Hepatocyte (in vitro differentiated cells): ENCODE measurements at regions not wholly inside any gene's neighbourhood (a gene's known extent, or its start where the extent isn't known, plus 50 kb on each side); places are given as distances from the start of the nearest gene placed in this dataset.

Experiments
- DNase-seq: peaks from one replicate; pipeline ENCODE4 v3.0.0-alpha.2; 2016; ENCODE audit warnings: low spot score
- H2AFZ ChIP-seq: fragments of 200-600 bp; sonication (generic); 2 replicates; pipeline ENCODE4 v1.6.0; 2016; ENCODE audit warnings: antibody characterized with exemption, mild to moderate bottlenecking
- H3K27ac ChIP-seq: fragments of 200-600 bp; sonication (generic); 2 replicates; pipeline ENCODE4 v1.5.1; 2016; ENCODE audit warnings: mild to moderate bottlenecking
- H3K27me3 ChIP-seq: fragments of 200-600 bp; sonication (generic); 2 replicates; pipeline ENCODE4 v1.6.1; 2016
- H3K36me3 ChIP-seq: fragments of 200-600 bp; sonication (generic); replicated peaks from 2 replicates; pipeline ENCODE4 v1.5.1; 2016; ENCODE audit warnings: low read depth; ENCODE audit not compliant: insufficient read depth
- H3K4me1 ChIP-seq: fragments of 200-600 bp; sonication (generic); 2 replicates; pipeline ENCODE4 v1.5.1; 2016; ENCODE audit warnings: mild to moderate bottlenecking, moderate library complexity; ENCODE audit not compliant: insufficient read depth
- H3K4me2 ChIP-seq: fragments of 200-600 bp; sonication (generic); 2 replicates; pipeline ENCODE4 v1.6.0; 2016
- H3K4me3 ChIP-seq: fragments of 200-600 bp; sonication (generic); 2 replicates; pipeline ENCODE4 v1.5.1; 2016; ENCODE audit warnings: mild to moderate bottlenecking
- H3K79me2 ChIP-seq: fragments of 200-600 bp; sonication (generic); 2 replicates; pipeline ENCODE4 v1.6.0; 2017; ENCODE audit warnings: mild to moderate bottlenecking
- H3K9me2 ChIP-seq: fragments of 200-600 bp; sonication (generic); replicated peaks from 2 replicates; pipeline ENCODE4 v1.6.0; 2017; ENCODE audit warnings: mild to moderate bottlenecking; ENCODE audit not compliant: insufficient read depth
- H3K9me3 ChIP-seq: fragments of 200-600 bp; sonication (generic); 2 replicates; pipeline ENCODE4 v1.5.1; 2016; ENCODE audit warnings: low read depth, mild to moderate bottlenecking
- H4K20me1 ChIP-seq: fragments of 200-600 bp; sonication (generic); 2 replicates; pipeline ENCODE4 v1.6.0; 2016; ENCODE audit warnings: mild to moderate bottlenecking; ENCODE audit not compliant: insufficient read depth, poor library complexity, severe bottlenecking
- CTCF ChIP-seq: fragments of 200-600 bp; sonication (generic); IDR thresholded peaks from 2 replicates; pipeline ENCODE4 v1.5.1; 2016; ENCODE audit warnings: antibody characterized with exemption, mild to moderate bottlenecking; ENCODE audit not compliant: poor library complexity
- EZH2 ChIP-seq: fragments of 200-600 bp; sonication (generic); IDR thresholded peaks from 2 replicates; pipeline ENCODE4 v1.6.1; 2016; ENCODE audit warnings: antibody characterized with exemption, mild to moderate bottlenecking, borderline replicate concordance
- EZH2phosphoT487 ChIP-seq: fragments of 200-600 bp; sonication (generic); IDR thresholded peaks from one replicate; pipeline ENCODE4 v1.6.1; 2018; ENCODE audit warnings: antibody characterized with exemption, mild to moderate bottlenecking, low read depth, moderate library complexity; ENCODE audit not compliant: unreplicated experiment, severe bottlenecking
- WGBS: methylation state at CpG from one replicate; pipeline ENCODE4 v1.1.6; 2016; ENCODE audit warnings: low lambda C conversion rate; ENCODE audit errors: missing lambda C conversion rate; 5-methylcytosine and 5-hydroxymethylcytosine counted together

GRCh38 chr18:75926811-75927210 is 499.3 kb upstream of the SMIM21 start:
- Histone ChIP-seq H3K9me3 (no peaks in the 10 kb centered on the region), H4K20me1 (no peaks in the 10 kb centered on the region), H3K27me3 (no peaks in the 10 kb centered on the region), H2AFZ (no peak overlapping the region), H3K27ac (no peak overlapping the region), H3K4me2 (no peak overlapping the region), H3K4me3 (no peak overlapping the region), H3K4me1 (no peaks in the 10 kb centered on the region), H3K79me2 (no peaks in the 10 kb centered on the region), H3K36me3 (no peaks in the 10 kb centered on the region), H3K9me2 (no peaks in the 10 kb centered on the region)
- TF ChIP-seq EZH2phosphoT487 (no peak), CTCF (no peak), EZH2 (no peak)
- WGBS = 85% methylated on average over 6 of the region's 6 CpGs
- no peak for DNase-seq

DNA sequence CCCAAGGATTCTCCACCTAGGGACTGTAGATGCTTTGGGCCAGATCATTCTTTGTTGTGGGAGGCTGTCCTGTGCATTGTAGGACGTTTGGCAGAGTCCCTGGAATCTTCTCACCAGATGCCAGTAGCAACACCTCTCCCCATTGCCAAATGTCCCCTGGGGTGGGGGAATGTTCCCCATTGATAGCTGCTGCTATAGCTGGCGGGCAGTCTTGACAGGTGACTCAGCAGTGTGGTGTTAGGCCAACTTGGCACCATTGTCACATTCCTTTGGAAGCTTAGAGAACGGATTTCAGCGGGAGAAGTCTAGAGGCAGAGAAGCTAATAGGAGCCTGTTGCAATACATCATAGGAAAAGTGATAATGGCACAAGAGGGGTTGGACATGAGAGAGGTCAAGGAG is 495.7 kb upstream of the SMIM21 start:
- no peak overlapping the region for H3K27ac ChIP-seq
- H3K4me2 ChIP-seq = no peak overlapping the region
- TF ChIP-seq EZH2 (no peak), EZH2phosphoT487 (no peak), CTCF (no peak)
- H3K4me3 ChIP-seq = no peak overlapping the region
- H3K79me2 ChIP-seq = no peaks in the 10 kb centered on the region
- no peaks in the 10 kb centered on the region for H3K9me2 ChIP-seq
- H3K36me3 ChIP-seq = no peaks in the 10 kb centered on the region
- H2AFZ ChIP-seq = no peak overlapping the region
- H3K9me3 ChIP-seq = no peaks in the 10 kb centered on the region
- H3K27me3 ChIP-seq = no peaks in the 10 kb centered on the region
- WGBS = 65% methylated on average over 4 of the region's 4 CpGs
- H4K20me1 ChIP-seq = no peaks in the 10 kb centered on the region
- DNase-seq = peak; percentile 17
- no peaks in the 10 kb centered on the region for H3K4me1 ChIP-seq

GRCh38 chr18:75916624-75916982 is 489.1 kb upstream of the SMIM21 start:
- Histone ChIP-seq H3K27me3 (peaks cover 19% of the 10 kb centered on the region), H2AFZ (peak overlapping the region; percentile 86), H3K4me2 (peak overlapping the region; percentile 91), H3K4me1 (peaks cover 6% of the 10 kb centered on the region), H4K20me1 (no peaks in the 10 kb centered on the region), H3K36me3 (no peaks in the 10 kb centered on the region), H3K27ac (no peak overlapping the region), H3K79me2 (no peaks in the 10 kb centered on the region), H3K4me3 (peak overlapping the region; percentile 55), H3K9me2 (no peaks in the 10 kb centered on the region), H3K9me3 (no peaks in the 10 kb centered on the region)
- no peak for DNase-seq
- TF ChIP-seq EZH2phosphoT487 (no peak), EZH2 (no peak), CTCF (no peak)
- WGBS = 57% methylated on average over 8 of the region's 18 CpGs
